ENCODE measurements at regions not wholly inside any gene's neighbourhood (a gene's known extent, or its start where the extent isn't known, plus 50 kb on each side); places are given as distances from the start of the nearest gene placed in this dataset.

GRCh38 chr2:147083664-147084063 is 761.2 kb upstream of the ACVR2A start:
- no peak for TF ChIP-seq CTCF (IDR thresholded peaks at IDR 0.05)
- Mint-ChIP-seq H3K4me1 (ENCODE audit: low read depth) (no peaks in the 10 kb centered on the region), H3K27ac (ENCODE audit: unreplicated experiment) (no peak overlapping the region), H3K36me3 (ENCODE audit: low read depth) (no peaks in the 10 kb centered on the region), H3K27me3 (ENCODE audit: low read depth) (peaks cover 4% of the 10 kb centered on the region), H3K9me3 (ENCODE audit: low read depth) (no peaks in the 10 kb centered on the region), H3K4me3 (ENCODE audit: unreplicated experiment) (no peak overlapping the region)
- DNase-seq (ENCODE audit: low spot score) = no peak

- Mint-ChIP-seq H3K4me3 (ENCODE audit: unreplicated experiment) (no peak overlapping the region), H3K27ac (ENCODE audit: unreplicated experiment) (no peak overlapping the region), H3K36me3 (ENCODE audit: low read depth) (no peaks in the 10 kb centered on the region), H3K27me3 (ENCODE audit: low read depth) (peaks cover 4% of the 10 kb centered on the region), H3K4me1 (ENCODE audit: low read depth) (no peaks in the 10 kb centered on the region), H3K9me3 (ENCODE audit: low read depth) (no peaks in the 10 kb centered on the region)
- TF ChIP-seq CTCF (IDR thresholded peaks at IDR 0.05) = peak; percentile 93
- DNase-seq (ENCODE audit: low spot score) = no peak
Measured at GRCh38 chr2:147082850-147083522, 761.8 kb upstream of the ACVR2A start.

DNA sequence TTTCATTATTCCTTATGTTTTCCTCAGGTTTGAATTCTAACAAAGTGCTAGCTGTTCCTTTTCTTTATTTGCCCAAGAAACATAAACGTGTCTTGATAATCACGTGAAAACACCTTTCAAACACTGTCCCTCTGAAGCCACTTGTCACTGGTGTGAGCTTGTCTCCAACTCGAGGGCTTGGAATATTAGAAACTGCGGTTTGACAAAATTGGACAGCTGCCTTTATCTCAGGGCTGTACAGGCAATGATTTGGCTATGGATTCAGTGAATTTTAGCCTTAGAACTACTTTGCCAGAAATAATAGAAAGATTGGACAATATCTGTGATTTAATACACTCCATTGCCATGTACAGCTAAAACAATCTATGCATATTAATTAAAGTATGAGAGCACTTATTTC is 763.0 kb upstream of the ACVR2A start:
- Mint-ChIP-seq H3K36me3 (ENCODE audit: low read depth) (no peaks in the 10 kb centered on the region), H3K9me3 (ENCODE audit: low read depth) (peaks cover under 1% of the 10 kb centered on the region), H3K27ac (ENCODE audit: unreplicated experiment) (no peak overlapping the region), H3K4me1 (ENCODE audit: low read depth) (no peaks in the 10 kb centered on the region), H3K27me3 (ENCODE audit: low read depth) (peaks cover 4% of the 10 kb centered on the region), H3K4me3 (ENCODE audit: unreplicated experiment) (no peak overlapping the region)
- no peak for DNase-seq (ENCODE audit: low spot score)
- TF ChIP-seq CTCF (IDR thresholded peaks at IDR 0.05) = no peak

- Mint-ChIP-seq H3K4me1 (ENCODE audit: low read depth) (no peaks in the 10 kb centered on the region), H3K36me3 (ENCODE audit: low read depth) (no peaks in the 10 kb centered on the region), H3K9me3 (ENCODE audit: low read depth) (peaks cover 3% of the 10 kb centered on the region), H3K27me3 (ENCODE audit: low read depth) (no peaks in the 10 kb centered on the region), H3K4me3 (ENCODE audit: unreplicated experiment) (no peak overlapping the region), H3K27ac (ENCODE audit: unreplicated experiment) (no peak overlapping the region)
- DNase-seq (ENCODE audit: low spot score) = no peak
- TF ChIP-seq CTCF (IDR thresholded peaks at IDR 0.05) = no peak
Measured at GRCh38 chr2:147076634-147077033, 768.2 kb upstream of the ACVR2A start.

DNA sequence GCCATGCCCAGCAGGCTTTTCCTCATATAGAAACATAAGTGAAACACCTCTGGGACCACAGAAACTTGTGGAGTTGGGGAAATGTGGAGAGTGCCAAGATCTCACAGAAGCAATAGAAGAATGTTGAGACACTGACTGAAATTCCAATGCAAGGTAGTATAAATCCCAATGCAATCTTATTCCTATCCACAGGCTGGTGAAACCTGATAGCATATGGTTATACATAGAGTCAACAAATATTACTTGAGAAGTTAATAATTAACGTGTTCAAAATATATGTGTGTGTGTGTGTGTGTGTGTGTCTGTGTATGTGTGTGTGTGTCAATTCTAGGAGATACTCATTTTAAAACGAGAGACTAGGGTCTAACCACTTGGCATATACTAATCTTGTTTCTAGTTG is 776.8 kb upstream of the ACVR2A start:
- H3K27me3 Mint-ChIP-seq (ENCODE audit: low read depth) = peaks cover 1% of the 10 kb centered on the region

More for the DNA sequence above, 776.8 kb upstream of the ACVR2A start:
- H3K4me1 Mint-ChIP-seq (ENCODE audit: low read depth) = no peaks in the 10 kb centered on the region
- DNase-seq (ENCODE audit: low spot score) = no peak
- H3K9me3 Mint-ChIP-seq (ENCODE audit: low read depth) = peaks cover 5% of the 10 kb centered on the region
- no peaks in the 10 kb centered on the region for H3K36me3 Mint-ChIP-seq (ENCODE audit: low read depth)
- no peak overlapping the region for H3K4me3 Mint-ChIP-seq (ENCODE audit: unreplicated experiment)
- TF ChIP-seq CTCF (IDR thresholded peaks at IDR 0.05) = no peak
- no peak overlapping the region for H3K27ac Mint-ChIP-seq (ENCODE audit: unreplicated experiment)
